HEK293 (cell line): ENCODE measurements at regions not wholly inside any gene's neighbourhood (a gene's known extent, or its start where the extent isn't known, plus 50 kb on each side); places are given as distances from the start of the nearest gene placed in this dataset.

Experiments
- CTCF ChIA-PET: fragments of 350-600 bp; formaldehyde crosslinking; extraction: SDS; loops from one replicate; lab custom pipeline; 2021; ENCODE audit warnings: antibody characterized with exemption; lab: Yijun Ruan, JAX
- POLR2A ChIA-PET: fragments of 300-600 bp; formaldehyde crosslinking; extraction: SDS; loops from one replicate; lab custom pipeline; 2020; ENCODE audit warnings: antibody characterized with exemption, inconsistent platforms; lab: Yijun Ruan, JAX
- H3K27ac ChIP-seq: fragments of 200-500 bp; sonication (Bioruptor generic); 2 replicates; pipeline ENCODE4 v1.5.1; 2014; ENCODE audit warnings: low read depth, low read length, control low read depth, inconsistent platforms; ENCODE audit errors: extremely low read depth
- H3K36me3 ChIP-seq, 2 experiments: fragments of 200-500 bp in 1 of 2; sonication (Bioruptor generic) in 1 of 2; 1 replicate in 1 of 2; 2 replicates in 1 of 2; pipeline ENCODE4 v1.5.1; 2014 to 2017; ENCODE audit warnings: inconsistent platforms in 2 of 2, low read length in 2 of 2; ENCODE audit not compliant: control insufficient read depth in 2 of 2, insufficient read depth in 1 of 2
- H3K4me1 ChIP-seq: fragments of 200-500 bp; sonication (Bioruptor generic); 2 replicates; pipeline ENCODE4 v1.5.1; 2014; ENCODE audit warnings: mild to moderate bottlenecking, low read length, inconsistent platforms; ENCODE audit not compliant: control insufficient read depth, insufficient read depth
- H3K4me3 ChIP-seq: 2 replicates; pipeline ENCODE4 v1.5.1; 2011; ENCODE audit warnings: low read depth, mild to moderate bottlenecking, control low read depth, low read length, moderate library complexity
- H3K9me3 ChIP-seq: fragments of 200-500 bp; sonication (Bioruptor generic); 2 replicates; pipeline ENCODE4 v1.5.1; 2014; ENCODE audit warnings: low read depth, low read length, inconsistent platforms; ENCODE audit not compliant: control insufficient read depth, insufficient read depth
- BCL11A ChIP-seq: fragments of 450-650 bp; formaldehyde crosslinking; IDR thresholded peaks from 2 replicates; pipeline ENCODE4 v1.5.1; 2016; ENCODE audit warnings: low read depth, missing biosample characterization, missing genetic modification characterization
- FEZF1 ChIP-seq: fragments of 450-650 bp; formaldehyde crosslinking; IDR thresholded peaks from 2 replicates; pipeline ENCODE4 v1.5.1; 2016; ENCODE audit warnings: missing biosample characterization, missing genetic modification characterization
- KLF7 ChIP-seq: fragments of 450-650 bp; formaldehyde crosslinking; IDR thresholded peaks from 2 replicates; pipeline ENCODE4 v1.5.1; 2016; ENCODE audit warnings: missing biosample characterization, missing genetic modification characterization, borderline replicate concordance
- SP7 ChIP-seq: fragments of 450-650 bp; formaldehyde crosslinking; IDR thresholded peaks from 2 replicates; pipeline ENCODE4 v1.5.1; 2016; ENCODE audit warnings: missing biosample characterization, missing genetic modification characterization
- ZFP69B ChIP-seq: fragments of 450-650 bp; formaldehyde crosslinking; IDR thresholded peaks from 2 replicates; pipeline ENCODE4 v1.5.1; 2016; ENCODE audit warnings: missing biosample characterization, missing genetic modification characterization
- ZNF146 ChIP-seq: fragments of 450-650 bp; formaldehyde crosslinking; IDR thresholded peaks from 2 replicates; pipeline ENCODE4 v1.5.1; 2016; ENCODE audit warnings: missing biosample characterization, missing genetic modification characterization
- ZNF214 ChIP-seq: fragments of 450-650 bp; formaldehyde crosslinking; IDR thresholded peaks from 2 replicates; pipeline ENCODE4 v1.5.1; 2017; ENCODE audit warnings: missing biosample characterization, mild to moderate bottlenecking, missing genetic modification characterization, borderline replicate concordance
- ZNF366 ChIP-seq: fragments of 450-650 bp; formaldehyde crosslinking; conservative IDR thresholded peaks from 2 replicates; pipeline ENCODE4 v1.5.1; 2016; ENCODE audit warnings: missing biosample characterization, missing genetic modification characterization
- ZNF473 ChIP-seq: fragments of 450-650 bp; formaldehyde crosslinking; IDR thresholded peaks from 2 replicates; pipeline ENCODE4 v1.5.1; 2017; ENCODE audit warnings: missing biosample characterization, missing genetic modification characterization
- ZNF514 ChIP-seq: fragments of 450-650 bp; formaldehyde crosslinking; IDR thresholded peaks from 2 replicates; pipeline ENCODE4 v1.5.1; 2016; ENCODE audit warnings: missing biosample characterization, missing genetic modification characterization
- ZNF621 ChIP-seq: fragments of 450-650 bp; formaldehyde crosslinking; IDR thresholded peaks from 2 replicates; pipeline ENCODE4 v1.5.1; 2017; ENCODE audit warnings: missing biosample characterization, missing genetic modification characterization
- ZNF623 ChIP-seq: fragments of 450-650 bp; formaldehyde crosslinking; IDR thresholded peaks from 2 replicates; pipeline ENCODE4 v1.5.1; 2016; ENCODE audit warnings: missing biosample characterization, missing genetic modification characterization
- ZNF76 ChIP-seq: fragments of 450-650 bp; formaldehyde crosslinking; IDR thresholded peaks from 2 replicates; pipeline ENCODE4; 2016; ENCODE audit warnings: low read depth, missing biosample characterization, missing genetic modification characterization, borderline replicate concordance
- ZSCAN23 ChIP-seq: fragments of 450-650 bp; formaldehyde crosslinking; IDR thresholded peaks from 2 replicates; pipeline ENCODE4 v1.5.1; 2016; ENCODE audit warnings: missing biosample characterization, missing genetic modification characterization
- TF ChIP-seq, protein P1 (sequence below): fragments of 450-650 bp; formaldehyde crosslinking; IDR thresholded peaks from 2 replicates; pipeline ENCODE4 v1.5.1; 2016; ENCODE audit warnings: missing biosample characterization, missing genetic modification characterization
- TF ChIP-seq, protein P2 (sequence below): fragments of 450-650 bp; formaldehyde crosslinking; IDR thresholded peaks from 2 replicates; pipeline ENCODE4 v1.5.1; 2016; ENCODE audit warnings: missing biosample characterization, missing genetic modification characterization, borderline replicate concordance
- TF ChIP-seq, protein P3 (sequence below): fragments of 450-650 bp; formaldehyde crosslinking; IDR thresholded peaks from 2 replicates; pipeline ENCODE4 v1.5.1; 2017; ENCODE audit warnings: missing biosample characterization, missing genetic modification characterization
- TF ChIP-seq, protein P4 (sequence below): fragments of 450-650 bp; formaldehyde crosslinking; IDR thresholded peaks from 2 replicates; pipeline ENCODE4 v1.5.1; 2016; ENCODE audit warnings: missing biosample characterization, missing genetic modification characterization, low read depth
- TF ChIP-seq, protein P5 (sequence below): fragments of 450-650 bp; formaldehyde crosslinking; IDR thresholded peaks from 2 replicates; pipeline ENCODE4 v1.5.1; 2016; ENCODE audit warnings: missing biosample characterization, missing genetic modification characterization

DNA sequence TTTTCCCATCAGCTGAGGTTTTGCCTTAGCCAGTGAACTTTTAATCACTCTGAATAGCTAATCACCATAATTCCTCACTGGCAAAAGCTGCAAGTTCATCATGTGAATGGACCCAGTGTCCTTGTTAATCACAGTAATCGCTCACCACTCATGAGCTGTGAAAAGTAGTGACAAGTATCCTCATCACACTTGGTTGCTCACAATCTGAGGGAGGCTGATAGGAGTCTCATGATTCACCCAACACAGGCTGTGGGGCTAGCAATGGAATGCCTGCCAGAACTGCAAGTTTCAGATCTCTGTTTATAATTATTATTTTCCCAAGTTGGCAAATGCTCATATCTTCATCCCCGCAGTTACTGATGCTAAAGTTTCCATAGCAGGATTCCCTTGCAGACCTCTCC, 467.2 kb downstream of the KIF4B start:
- no peak for TF ChIP-seq ZNF214 (tag by site-specific recombination)
- no peak for TF ChIP-seq FEZF1 (tag by site-specific recombination)
- no peak for TF ChIP-seq ZNF514 (tag by site-specific recombination)
- TF ChIP-seq, protein P1, sequence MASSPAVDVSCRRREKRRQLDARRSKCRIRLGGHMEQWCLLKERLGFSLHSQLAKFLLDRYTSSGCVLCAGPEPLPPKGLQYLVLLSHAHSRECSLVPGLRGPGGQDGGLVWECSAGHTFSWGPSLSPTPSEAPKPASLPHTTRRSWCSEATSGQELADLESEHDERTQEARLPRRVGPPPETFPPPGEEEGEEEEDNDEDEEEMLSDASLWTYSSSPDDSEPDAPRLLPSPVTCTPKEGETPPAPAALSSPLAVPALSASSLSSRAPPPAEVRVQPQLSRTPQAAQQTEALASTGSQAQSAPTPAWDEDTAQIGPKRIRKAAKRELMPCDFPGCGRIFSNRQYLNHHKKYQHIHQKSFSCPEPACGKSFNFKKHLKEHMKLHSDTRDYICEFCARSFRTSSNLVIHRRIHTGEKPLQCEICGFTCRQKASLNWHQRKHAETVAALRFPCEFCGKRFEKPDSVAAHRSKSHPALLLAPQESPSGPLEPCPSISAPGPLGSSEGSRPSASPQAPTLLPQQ: no peak
- TF ChIP-seq, all 188 proteins: peak for 0
- Histone ChIP-seq H3K4me3 (no peak overlapping the region), H3K9me3 (no peaks in the 10 kb centered on the region), H3K36me3 (no peaks in the 10 kb centered on the region), H3K27ac (no peak overlapping the region), H3K4me1 (no peaks in the 10 kb centered on the region)
- CTCF ChIA-PET: no interaction called here
- POLR2A ChIA-PET: no interaction called here

DNA sequence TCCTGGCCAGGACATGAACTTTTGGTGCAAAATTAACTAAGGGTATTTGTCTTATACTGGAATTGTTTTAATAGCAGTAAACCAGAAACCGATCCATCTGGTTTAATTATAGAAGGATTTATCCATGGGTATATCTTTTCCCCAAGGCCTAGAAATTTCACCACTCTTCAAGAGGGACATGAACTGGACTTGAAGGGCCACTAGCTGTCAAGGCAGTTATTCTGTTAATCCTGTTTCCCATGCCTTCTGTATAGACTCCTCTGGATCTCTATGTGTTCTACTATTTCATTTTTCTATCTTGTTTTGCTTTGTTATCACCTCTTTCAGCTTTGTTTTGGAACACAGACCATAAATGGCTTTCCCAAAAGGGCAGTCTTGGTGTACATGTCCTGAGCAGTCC, 467.6 kb downstream of the KIF4B start:
- TF ChIP-seq, protein P2, sequence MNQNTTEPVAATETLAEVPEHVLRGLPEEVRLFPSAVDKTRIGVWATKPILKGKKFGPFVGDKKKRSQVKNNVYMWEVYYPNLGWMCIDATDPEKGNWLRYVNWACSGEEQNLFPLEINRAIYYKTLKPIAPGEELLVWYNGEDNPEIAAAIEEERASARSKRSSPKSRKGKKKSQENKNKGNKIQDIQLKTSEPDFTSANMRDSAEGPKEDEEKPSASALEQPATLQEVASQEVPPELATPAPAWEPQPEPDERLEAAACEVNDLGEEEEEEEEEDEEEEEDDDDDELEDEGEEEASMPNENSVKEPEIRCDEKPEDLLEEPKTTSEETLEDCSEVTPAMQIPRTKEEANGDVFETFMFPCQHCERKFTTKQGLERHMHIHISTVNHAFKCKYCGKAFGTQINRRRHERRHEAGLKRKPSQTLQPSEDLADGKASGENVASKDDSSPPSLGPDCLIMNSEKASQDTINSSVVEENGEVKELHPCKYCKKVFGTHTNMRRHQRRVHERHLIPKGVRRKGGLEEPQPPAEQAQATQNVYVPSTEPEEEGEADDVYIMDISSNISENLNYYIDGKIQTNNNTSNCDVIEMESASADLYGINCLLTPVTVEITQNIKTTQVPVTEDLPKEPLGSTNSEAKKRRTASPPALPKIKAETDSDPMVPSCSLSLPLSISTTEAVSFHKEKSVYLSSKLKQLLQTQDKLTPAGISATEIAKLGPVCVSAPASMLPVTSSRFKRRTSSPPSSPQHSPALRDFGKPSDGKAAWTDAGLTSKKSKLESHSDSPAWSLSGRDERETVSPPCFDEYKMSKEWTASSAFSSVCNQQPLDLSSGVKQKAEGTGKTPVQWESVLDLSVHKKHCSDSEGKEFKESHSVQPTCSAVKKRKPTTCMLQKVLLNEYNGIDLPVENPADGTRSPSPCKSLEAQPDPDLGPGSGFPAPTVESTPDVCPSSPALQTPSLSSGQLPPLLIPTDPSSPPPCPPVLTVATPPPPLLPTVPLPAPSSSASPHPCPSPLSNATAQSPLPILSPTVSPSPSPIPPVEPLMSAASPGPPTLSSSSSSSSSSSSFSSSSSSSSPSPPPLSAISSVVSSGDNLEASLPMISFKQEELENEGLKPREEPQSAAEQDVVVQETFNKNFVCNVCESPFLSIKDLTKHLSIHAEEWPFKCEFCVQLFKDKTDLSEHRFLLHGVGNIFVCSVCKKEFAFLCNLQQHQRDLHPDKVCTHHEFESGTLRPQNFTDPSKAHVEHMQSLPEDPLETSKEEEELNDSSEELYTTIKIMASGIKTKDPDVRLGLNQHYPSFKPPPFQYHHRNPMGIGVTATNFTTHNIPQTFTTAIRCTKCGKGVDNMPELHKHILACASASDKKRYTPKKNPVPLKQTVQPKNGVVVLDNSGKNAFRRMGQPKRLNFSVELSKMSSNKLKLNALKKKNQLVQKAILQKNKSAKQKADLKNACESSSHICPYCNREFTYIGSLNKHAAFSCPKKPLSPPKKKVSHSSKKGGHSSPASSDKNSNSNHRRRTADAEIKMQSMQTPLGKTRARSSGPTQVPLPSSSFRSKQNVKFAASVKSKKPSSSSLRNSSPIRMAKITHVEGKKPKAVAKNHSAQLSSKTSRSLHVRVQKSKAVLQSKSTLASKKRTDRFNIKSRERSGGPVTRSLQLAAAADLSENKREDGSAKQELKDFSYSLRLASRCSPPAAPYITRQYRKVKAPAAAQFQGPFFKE (tag by site-specific recombination): no peak
- TF ChIP-seq, protein P3, sequence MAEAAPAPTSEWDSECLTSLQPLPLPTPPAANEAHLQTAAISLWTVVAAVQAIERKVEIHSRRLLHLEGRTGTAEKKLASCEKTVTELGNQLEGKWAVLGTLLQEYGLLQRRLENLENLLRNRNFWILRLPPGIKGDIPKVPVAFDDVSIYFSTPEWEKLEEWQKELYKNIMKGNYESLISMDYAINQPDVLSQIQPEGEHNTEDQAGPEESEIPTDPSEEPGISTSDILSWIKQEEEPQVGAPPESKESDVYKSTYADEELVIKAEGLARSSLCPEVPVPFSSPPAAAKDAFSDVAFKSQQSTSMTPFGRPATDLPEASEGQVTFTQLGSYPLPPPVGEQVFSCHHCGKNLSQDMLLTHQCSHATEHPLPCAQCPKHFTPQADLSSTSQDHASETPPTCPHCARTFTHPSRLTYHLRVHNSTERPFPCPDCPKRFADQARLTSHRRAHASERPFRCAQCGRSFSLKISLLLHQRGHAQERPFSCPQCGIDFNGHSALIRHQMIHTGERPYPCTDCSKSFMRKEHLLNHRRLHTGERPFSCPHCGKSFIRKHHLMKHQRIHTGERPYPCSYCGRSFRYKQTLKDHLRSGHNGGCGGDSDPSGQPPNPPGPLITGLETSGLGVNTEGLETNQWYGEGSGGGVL (tag by site-specific recombination): no peak
- no peak for TF ChIP-seq ZNF473 (tag by site-specific recombination)
- no peak for TF ChIP-seq ZNF366 (tag by site-specific recombination)
- TF ChIP-seq, protein P4, sequence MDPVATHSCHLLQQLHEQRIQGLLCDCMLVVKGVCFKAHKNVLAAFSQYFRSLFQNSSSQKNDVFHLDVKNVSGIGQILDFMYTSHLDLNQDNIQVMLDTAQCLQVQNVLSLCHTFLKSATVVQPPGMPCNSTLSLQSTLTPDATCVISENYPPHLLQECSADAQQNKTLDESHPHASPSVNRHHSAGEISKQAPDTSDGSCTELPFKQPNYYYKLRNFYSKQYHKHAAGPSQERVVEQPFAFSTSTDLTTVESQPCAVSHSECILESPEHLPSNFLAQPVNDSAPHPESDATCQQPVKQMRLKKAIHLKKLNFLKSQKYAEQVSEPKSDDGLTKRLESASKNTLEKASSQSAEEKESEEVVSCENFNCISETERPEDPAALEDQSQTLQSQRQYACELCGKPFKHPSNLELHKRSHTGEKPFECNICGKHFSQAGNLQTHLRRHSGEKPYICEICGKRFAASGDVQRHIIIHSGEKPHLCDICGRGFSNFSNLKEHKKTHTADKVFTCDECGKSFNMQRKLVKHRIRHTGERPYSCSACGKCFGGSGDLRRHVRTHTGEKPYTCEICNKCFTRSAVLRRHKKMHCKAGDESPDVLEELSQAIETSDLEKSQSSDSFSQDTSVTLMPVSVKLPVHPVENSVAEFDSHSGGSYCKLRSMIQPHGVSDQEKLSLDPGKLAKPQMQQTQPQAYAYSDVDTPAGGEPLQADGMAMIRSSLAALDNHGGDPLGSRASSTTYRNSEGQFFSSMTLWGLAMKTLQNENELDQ (tag by site-specific recombination): no peak
- TF ChIP-seq ZNF623: no peak
- no peak for TF ChIP-seq ZNF621 (tag by site-specific recombination)
- TF ChIP-seq SP7 (tag by site-specific recombination): no peak
- TF ChIP-seq, protein P5, sequence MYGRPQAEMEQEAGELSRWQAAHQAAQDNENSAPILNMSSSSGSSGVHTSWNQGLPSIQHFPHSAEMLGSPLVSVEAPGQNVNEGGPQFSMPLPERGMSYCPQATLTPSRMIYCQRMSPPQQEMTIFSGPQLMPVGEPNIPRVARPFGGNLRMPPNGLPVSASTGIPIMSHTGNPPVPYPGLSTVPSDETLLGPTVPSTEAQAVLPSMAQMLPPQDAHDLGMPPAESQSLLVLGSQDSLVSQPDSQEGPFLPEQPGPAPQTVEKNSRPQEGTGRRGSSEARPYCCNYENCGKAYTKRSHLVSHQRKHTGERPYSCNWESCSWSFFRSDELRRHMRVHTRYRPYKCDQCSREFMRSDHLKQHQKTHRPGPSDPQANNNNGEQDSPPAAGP (tag by site-specific recombination): no peak
- TF ChIP-seq KLF7 (tag by site-specific recombination): no peak
- no peak for TF ChIP-seq ZNF76 (tag by site-specific recombination)
- TF ChIP-seq ZNF146 (tag by site-specific recombination): no peak
- no peak for TF ChIP-seq ZSCAN23 (tag by site-specific recombination)
- TF ChIP-seq BCL11A: no peak
- no peak for TF ChIP-seq ZFP69B (tag by site-specific recombination)
- TF ChIP-seq, all 188 proteins: peak for 0
- Histone ChIP-seq H3K9me3 (no peaks in the 10 kb centered on the region), H3K4me3 (no peak overlapping the region), H3K4me1 (no peaks in the 10 kb centered on the region), H3K36me3 (no peaks in the 10 kb centered on the region), H3K27ac (no peak overlapping the region)
- ChIA-PET POLR2A (no interaction called here), CTCF (interaction anchor here (0.5 kb wide), 1 partner anchor 209 kb away, joined by 4 read pairs; no protein-coding TSS in a partner anchor)
